ENCODE measurements at regions not wholly inside any gene's neighbourhood (a gene's known extent, or its start where the extent isn't known, plus 50 kb on each side); places are given as distances from the start of the nearest gene placed in this dataset.

DNA sequence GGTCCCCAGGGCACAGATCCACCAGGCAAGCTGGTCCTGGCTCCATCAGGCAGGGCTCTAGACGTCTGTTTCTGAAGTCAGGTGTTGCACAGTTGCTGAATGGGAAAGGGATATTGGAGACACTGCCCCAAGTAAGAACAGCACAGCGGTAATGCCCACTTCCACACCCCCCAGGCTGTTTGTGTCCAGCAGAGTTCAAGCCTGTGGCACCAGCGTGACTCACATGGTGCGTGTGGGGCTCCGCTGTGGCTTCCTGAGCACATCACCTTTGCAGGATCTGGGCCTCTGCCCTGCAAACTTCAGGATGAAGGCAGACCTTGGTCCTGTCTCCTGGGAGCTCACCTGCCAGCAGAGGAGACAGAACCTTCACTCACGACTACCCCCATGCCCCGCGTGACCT is 203.3 kb downstream of the TFCP2L1 start:
- ATAC-seq (no peak), DNase-seq (no peak)
- Mint-ChIP-seq H3K36me3 (no peaks in the 10 kb centered on the region), H3K4me3 (no peak overlapping the region), H3K27me3 (peaks cover 6% of the 10 kb centered on the region), H3K9me3 (ENCODE audit: low read depth) (no peaks in the 10 kb centered on the region), H3K27ac (no peak overlapping the region), H3K4me1 (peaks cover 2% of the 10 kb centered on the region)
- CTCF ChIA-PET, result interaction anchor here (1.5 kb wide), 1 partner anchor 13 kb away, joined by 3 read pairs; no protein-coding TSS in a partner anchor

DNA sequence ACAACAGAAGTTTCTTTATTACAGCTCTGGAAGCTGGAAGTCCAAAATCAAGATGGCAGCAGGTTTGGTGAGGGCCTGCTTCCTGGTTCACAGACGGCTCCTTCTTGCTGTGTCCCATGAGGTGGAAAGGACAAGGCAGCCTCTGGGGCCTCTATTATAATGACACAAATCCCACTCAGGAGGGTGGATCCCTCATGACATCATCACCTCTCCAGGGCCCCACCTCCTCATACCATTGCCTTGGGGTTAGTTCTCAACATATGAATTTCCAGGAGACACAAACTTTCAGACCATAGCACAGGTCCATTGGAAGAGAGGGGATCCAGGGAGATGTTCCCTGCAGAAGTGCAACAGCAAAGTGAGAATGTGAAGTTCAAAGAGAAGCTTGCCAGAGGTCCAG is 202.8 kb downstream of the TFCP2L1 start:
- DNase-seq, result no peak
- Mint-ChIP-seq H3K4me1 (peaks cover 2% of the 10 kb centered on the region), H3K4me3 (no peak overlapping the region), H3K9me3 (ENCODE audit: low read depth) (no peaks in the 10 kb centered on the region), H3K27ac (no peak overlapping the region), H3K36me3 (no peaks in the 10 kb centered on the region), H3K27me3 (peaks cover 3% of the 10 kb centered on the region)
- ATAC-seq, result no peak
- CTCF ChIA-PET, result interaction anchor here (1.5 kb wide), 1 partner anchor 13 kb away, joined by 3 read pairs; no protein-coding TSS in a partner anchor

GRCh38 chr2:121084130-121084680 is 200.8 kb downstream of the TFCP2L1 start:
- Mint-ChIP-seq H3K36me3 (no peaks in the 10 kb centered on the region), H3K27ac (no peak overlapping the region), H3K4me1 (peaks cover 2% of the 10 kb centered on the region), H3K9me3 (ENCODE audit: low read depth) (no peaks in the 10 kb centered on the region), H3K4me3 (no peak overlapping the region), H3K27me3 (no peaks in the 10 kb centered on the region)
- no peak for ATAC-seq
- CTCF ChIA-PET, result interaction anchor here (0.7 to 2.6 kb wide), 3 partner anchors 164 to 385 kb away, joined by 3 to 17 read pairs (median 4); no protein-coding TSS in a partner anchor
- DNase-seq, result no peak

DNA sequence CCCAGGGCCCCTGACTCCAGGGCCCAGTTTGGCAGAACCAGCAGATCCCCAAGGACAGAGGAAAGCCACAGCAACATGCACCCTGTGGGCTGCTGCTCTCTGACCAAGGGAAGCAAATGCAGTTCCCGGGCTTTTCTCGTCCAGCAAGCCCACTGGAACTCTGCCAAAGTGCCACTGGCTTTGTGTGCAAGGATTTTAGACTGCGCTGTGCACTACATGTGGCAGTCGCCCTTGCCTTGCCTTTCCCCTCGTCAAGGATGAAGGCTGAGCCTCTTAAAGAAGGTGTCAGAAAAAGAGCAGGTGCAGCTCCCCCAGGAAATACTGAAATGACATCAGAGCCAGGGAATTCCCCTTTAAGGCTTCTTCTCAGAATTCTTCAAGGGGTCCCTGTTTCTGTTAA is 199.2 kb downstream of the TFCP2L1 start:
- Mint-ChIP-seq H3K27ac (no peak overlapping the region), H3K36me3 (no peaks in the 10 kb centered on the region), H3K4me1 (peaks cover 2% of the 10 kb centered on the region), H3K9me3 (ENCODE audit: low read depth) (no peaks in the 10 kb centered on the region), H3K27me3 (no peaks in the 10 kb centered on the region), H3K4me3 (no peak overlapping the region)
- DNase-seq (no peak), ATAC-seq (no peak)
- CTCF ChIA-PET, result interaction anchor here (1.0 to 2.6 kb wide), 8 partner anchors 9 to 290 kb away, joined by 3 to 17 read pairs (median 4); no protein-coding TSS in a partner anchor

GRCh38 chr2:121086450-121086849 is 198.6 kb downstream of the TFCP2L1 start:
- CTCF ChIA-PET, result interaction anchor here (0.5 to 2.6 kb wide), 5 partner anchors 9 to 270 kb away, joined by 3 to 17 read pairs (median 8); no protein-coding TSS in a partner anchor

GRCh38 chr2:121087117-121087516 is 197.9 kb downstream of the TFCP2L1 start:
- Mint-ChIP-seq H3K27me3 (no peaks in the 10 kb centered on the region), H3K4me1 (peaks cover 2% of the 10 kb centered on the region), H3K4me3 (no peak overlapping the region), H3K36me3 (no peaks in the 10 kb centered on the region), H3K27ac (no peak overlapping the region), H3K9me3 (ENCODE audit: low read depth) (no peaks in the 10 kb centered on the region)
- DNase-seq (no peak), ATAC-seq (no peak)
- CTCF ChIA-PET, result interaction anchor here (1.4 to 2.4 kb wide), 3 partner anchors 8 to 269 kb away, joined by 4 to 13 read pairs (median 8); no protein-coding TSS in a partner anchor

More at GRCh38 chr2:121086450-121086849, 198.6 kb downstream of the TFCP2L1 start:
- Mint-ChIP-seq H3K27me3 (no peaks in the 10 kb centered on the region), H3K36me3 (no peaks in the 10 kb centered on the region), H3K9me3 (ENCODE audit: low read depth) (no peaks in the 10 kb centered on the region), H3K27ac (no peak overlapping the region), H3K4me1 (peaks cover 2% of the 10 kb centered on the region), H3K4me3 (no peak overlapping the region)
- no peak for DNase-seq
- no peak for ATAC-seq

DNA sequence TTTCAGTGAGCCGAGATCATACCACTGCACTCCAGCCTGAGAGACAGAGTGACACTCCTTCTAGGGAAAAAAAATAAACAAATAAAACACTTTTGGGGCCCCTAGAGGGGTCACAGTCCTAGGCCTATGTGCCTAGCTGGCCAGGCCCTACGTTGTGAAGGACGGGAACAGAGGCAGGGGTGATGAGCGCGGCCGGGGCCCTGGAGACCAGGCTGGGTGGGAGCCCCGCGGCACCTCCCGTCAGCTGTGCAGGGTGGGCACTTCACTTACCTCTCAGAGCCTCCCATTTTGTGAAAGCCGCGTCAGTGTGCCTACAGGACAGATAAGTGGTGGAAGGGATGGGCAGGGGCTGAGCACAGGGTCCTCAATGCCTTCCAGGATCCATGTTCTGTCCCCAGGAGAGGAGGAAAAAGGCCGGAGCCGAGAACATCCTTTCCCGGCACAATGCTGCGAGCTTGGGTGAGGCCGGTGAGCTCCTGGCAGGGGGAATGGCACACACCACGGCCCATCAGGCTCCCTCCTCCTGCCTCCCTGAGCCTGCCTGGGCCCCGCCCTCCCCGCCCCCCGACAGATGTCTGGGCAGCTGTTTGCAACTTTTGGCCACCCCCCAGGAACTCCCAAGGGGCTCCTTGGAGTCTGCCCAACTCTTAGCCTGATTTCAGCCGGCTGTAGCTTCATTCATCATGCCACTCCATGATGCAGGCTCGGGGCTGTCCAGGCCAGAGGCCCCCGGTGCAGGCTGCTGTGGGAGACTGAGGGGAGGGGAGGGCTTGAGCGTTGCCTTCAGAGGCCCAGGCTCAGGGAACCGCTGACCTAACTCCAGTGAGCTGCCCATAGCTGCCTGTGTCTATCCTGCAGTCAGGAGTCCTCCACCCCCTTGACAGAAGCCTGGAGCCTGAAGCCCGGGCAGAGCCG is 196.5 kb downstream of the TFCP2L1 start:
- H3K27me3 Mint-ChIP-seq, result no peaks in the 10 kb centered on the region
- peaks cover 2% of the 10 kb centered on the region for H3K4me1 Mint-ChIP-seq
- no peaks in the 10 kb centered on the region for H3K9me3 Mint-ChIP-seq (ENCODE audit: low read depth)
- DNase-seq (no peak), ATAC-seq (no peak)
- H3K27ac Mint-ChIP-seq, result no peak overlapping the region
- CTCF ChIA-PET, result interaction anchor here (0.8 to 2.0 kb wide), 3 partner anchors 8 to 267 kb away, joined by 3 to 4 read pairs (median 3); no protein-coding TSS in a partner anchor
- no peak overlapping the region for H3K4me3 Mint-ChIP-seq
- no peaks in the 10 kb centered on the region for H3K36me3 Mint-ChIP-seq

GRCh38 chr2:121089166-121089510 is 195.9 kb downstream of the TFCP2L1 start:
- Mint-ChIP-seq H3K4me3 (no peak overlapping the region), H3K36me3 (no peaks in the 10 kb centered on the region), H3K9me3 (ENCODE audit: low read depth) (no peaks in the 10 kb centered on the region), H3K27ac (no peak overlapping the region), H3K27me3 (peaks cover 3% of the 10 kb centered on the region), H3K4me1 (peaks cover 2% of the 10 kb centered on the region)
- DNase-seq (no peak), ATAC-seq (no peak)
- CTCF ChIA-PET, result interaction anchor here (1.2 kb wide), 1 partner anchor 9 kb away, joined by 3 read pairs; no protein-coding TSS in a partner anchor

GRCh38 chr2:121090088-121090715 is 194.8 kb downstream of the TFCP2L1 start:
- ATAC-seq, result no peak
- Mint-ChIP-seq H3K4me3 (no peak overlapping the region), H3K9me3 (ENCODE audit: low read depth) (no peaks in the 10 kb centered on the region), H3K27me3 (peaks cover 6% of the 10 kb centered on the region), H3K27ac (no peak overlapping the region), H3K4me1 (peaks cover 2% of the 10 kb centered on the region), H3K36me3 (no peaks in the 10 kb centered on the region)
- no peak for DNase-seq
- CTCF ChIA-PET, result interaction anchor here (0.9 to 1.4 kb wide), 2 partner anchors 10 to 266 kb away, joined by 3 to 5 read pairs; no protein-coding TSS in a partner anchor

DNA sequence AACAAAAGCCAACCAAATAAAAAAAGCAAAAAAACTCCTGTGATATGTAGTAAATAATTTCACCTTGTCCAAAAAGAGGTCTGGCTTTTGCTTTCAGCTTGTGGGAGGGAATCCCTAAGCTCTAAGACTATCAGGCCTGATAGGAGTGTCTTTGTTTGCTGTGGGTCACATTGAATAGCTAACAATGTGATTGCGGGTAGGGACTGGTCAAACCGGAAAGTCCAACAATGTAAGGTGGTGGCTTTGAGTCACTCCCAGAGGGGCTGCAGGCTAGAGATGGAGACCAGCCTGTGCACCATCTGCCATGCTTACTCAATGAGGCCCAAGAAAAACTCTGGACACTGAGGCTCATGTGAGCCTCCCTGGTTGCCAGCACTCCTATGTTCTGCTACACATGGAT is 192.9 kb downstream of the TFCP2L1 start:
- no peak overlapping the region for H3K4me3 Mint-ChIP-seq
- no peak overlapping the region for H3K27ac Mint-ChIP-seq
- no peaks in the 10 kb centered on the region for H3K9me3 Mint-ChIP-seq (ENCODE audit: low read depth)
- ATAC-seq (no peak), DNase-seq (no peak)
- CTCF ChIA-PET, result interaction anchor here (1.0 to 1.7 kb wide), 3 partner anchors 15 to 263 kb away, joined by 3 to 4 read pairs (median 3); no protein-coding TSS in a partner anchor
- H3K36me3 Mint-ChIP-seq, result no peaks in the 10 kb centered on the region
- peaks cover 7% of the 10 kb centered on the region for H3K27me3 Mint-ChIP-seq
- no peaks in the 10 kb centered on the region for H3K4me1 Mint-ChIP-seq

DNA sequence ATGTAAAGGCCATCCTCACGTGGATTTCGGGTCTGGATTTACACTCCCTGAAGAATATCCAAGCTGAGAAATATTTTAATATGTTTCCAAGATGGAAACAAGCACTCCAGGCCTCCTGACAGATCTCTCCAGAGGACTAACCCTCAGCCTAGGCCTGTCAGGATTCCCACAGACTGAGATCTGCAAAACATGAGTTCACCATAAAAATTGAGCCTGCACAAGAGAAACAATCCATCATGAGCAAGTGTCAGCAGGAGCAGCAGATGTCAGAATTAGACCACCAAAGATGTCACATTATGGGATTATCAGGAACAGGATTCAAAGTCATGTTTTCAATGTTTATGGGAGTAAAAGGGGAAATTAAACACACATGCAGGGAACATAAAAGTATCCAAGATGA is 191.3 kb downstream of the TFCP2L1 start:
- Mint-ChIP-seq H3K9me3 (ENCODE audit: low read depth) (no peaks in the 10 kb centered on the region), H3K36me3 (no peaks in the 10 kb centered on the region), H3K4me3 (no peak overlapping the region), H3K4me1 (no peaks in the 10 kb centered on the region), H3K27ac (no peak overlapping the region), H3K27me3 (peaks cover 7% of the 10 kb centered on the region)
- CTCF ChIA-PET, result interaction anchor here (1.0 kb wide), 1 partner anchor 259 kb away, joined by 3 read pairs; no protein-coding TSS in a partner anchor
- ATAC-seq, result no peak
- DNase-seq, result no peak

DNA sequence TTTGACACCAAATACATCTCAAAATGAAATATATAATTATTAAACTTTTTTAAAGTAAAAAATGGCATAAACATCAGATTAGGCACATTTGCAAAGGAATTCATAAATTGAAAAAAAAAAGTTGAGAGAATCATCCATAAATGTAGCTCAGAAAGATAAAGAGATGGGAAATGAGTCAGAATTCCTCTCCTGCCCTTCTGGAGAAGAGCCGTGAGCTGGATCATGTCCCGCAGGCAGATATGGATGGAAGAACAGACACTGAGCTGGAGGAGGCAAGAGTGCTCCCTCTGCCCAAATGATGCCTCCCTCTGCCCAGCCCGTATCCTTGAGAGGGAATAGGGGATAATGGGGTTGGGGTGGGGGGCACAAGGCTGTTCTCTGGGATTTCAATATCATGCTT is 190.9 kb downstream of the TFCP2L1 start:
- H3K27ac Mint-ChIP-seq, result no peak overlapping the region
- peaks cover 7% of the 10 kb centered on the region for H3K27me3 Mint-ChIP-seq
- no peak overlapping the region for H3K4me3 Mint-ChIP-seq
- no peak for ATAC-seq
- H3K9me3 Mint-ChIP-seq (ENCODE audit: low read depth), result no peaks in the 10 kb centered on the region
- DNase-seq, result no peak
- CTCF ChIA-PET, result interaction anchor here (1.0 to 1.7 kb wide), 2 partner anchors 8 to 258 kb away, joined by 3 to 8 read pairs; no protein-coding TSS in a partner anchor
- no peaks in the 10 kb centered on the region for H3K36me3 Mint-ChIP-seq
- no peaks in the 10 kb centered on the region for H3K4me1 Mint-ChIP-seq

- Mint-ChIP-seq H3K4me1 (no peaks in the 10 kb centered on the region), H3K9me3 (ENCODE audit: low read depth) (no peaks in the 10 kb centered on the region), H3K36me3 (no peaks in the 10 kb centered on the region), H3K27me3 (peaks cover 7% of the 10 kb centered on the region), H3K27ac (no peak overlapping the region), H3K4me3 (no peak overlapping the region)
- DNase-seq, result no peak
- CTCF ChIA-PET, result interaction anchor here (0.8 to 1.7 kb wide), 4 partner anchors 8 to 261 kb away, joined by 3 to 8 read pairs (median 5); no protein-coding TSS in a partner anchor
- no peak for ATAC-seq
Observed at GRCh38 chr2:121094845-121095244, 190.2 kb downstream of the TFCP2L1 start.
